NCI-H748 treated with DMSO at 0.1 percent for 48 hours (cell line): ENCODE measurements at regions not wholly inside any gene's neighbourhood (a gene's known extent, or its start where the extent isn't known, plus 50 kb on each side); places are given as distances from the start of the nearest gene placed in this dataset.

Experiments
- DNase-seq: peaks from one replicate; lab custom pipeline; 2025; lab: John Stamatoyannopoulos, UW

- DNase-seq = no peak
Measured at GRCh38 chr2:126495189-126495588, 160.8 kb upstream of the GYPC start.

GRCh38 chr2:126496493-126496892 is 159.5 kb upstream of the GYPC start:
- no peak for DNase-seq

DNA sequence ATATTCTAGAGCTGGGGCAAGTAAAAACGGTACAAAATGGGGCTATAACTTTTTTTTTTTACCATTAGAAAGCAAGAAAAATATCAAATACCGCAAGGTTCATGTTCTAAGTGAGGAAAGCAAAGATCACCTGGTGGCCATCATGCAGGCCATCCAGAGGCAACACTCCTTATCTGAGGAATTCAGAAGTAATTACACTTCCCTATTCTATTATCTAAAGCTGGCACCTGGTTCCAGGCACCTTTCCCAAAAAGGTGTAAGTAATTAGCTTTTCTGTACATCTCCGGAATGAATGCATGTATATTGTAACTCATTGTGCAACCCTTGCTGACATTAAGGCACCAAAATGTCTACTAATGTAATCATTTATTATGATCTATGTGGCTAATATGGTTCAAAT is 152.5 kb upstream of the GYPC start:
- no peak for DNase-seq

DNA sequence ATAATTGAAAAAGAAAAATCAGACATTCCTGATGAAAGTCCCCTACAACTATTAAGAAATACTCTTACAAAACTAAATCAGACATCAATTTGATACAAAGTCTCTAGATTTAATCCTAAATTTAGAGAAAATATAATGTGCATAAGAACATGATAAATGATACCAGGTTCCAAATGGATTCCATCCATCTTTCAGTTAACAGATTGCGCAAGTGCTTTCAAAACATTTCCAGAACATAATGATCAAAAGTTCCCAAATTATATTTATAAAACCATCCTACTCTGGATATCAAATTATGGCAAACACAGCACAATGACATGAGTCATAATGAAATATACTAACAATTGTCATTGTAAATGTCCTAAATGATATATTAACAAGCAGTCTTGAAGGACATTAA is 151.0 kb upstream of the GYPC start:
- DNase-seq = no peak

GRCh38 chr2:126506786-126507185 is 149.2 kb upstream of the GYPC start:
- no peak for DNase-seq

DNA sequence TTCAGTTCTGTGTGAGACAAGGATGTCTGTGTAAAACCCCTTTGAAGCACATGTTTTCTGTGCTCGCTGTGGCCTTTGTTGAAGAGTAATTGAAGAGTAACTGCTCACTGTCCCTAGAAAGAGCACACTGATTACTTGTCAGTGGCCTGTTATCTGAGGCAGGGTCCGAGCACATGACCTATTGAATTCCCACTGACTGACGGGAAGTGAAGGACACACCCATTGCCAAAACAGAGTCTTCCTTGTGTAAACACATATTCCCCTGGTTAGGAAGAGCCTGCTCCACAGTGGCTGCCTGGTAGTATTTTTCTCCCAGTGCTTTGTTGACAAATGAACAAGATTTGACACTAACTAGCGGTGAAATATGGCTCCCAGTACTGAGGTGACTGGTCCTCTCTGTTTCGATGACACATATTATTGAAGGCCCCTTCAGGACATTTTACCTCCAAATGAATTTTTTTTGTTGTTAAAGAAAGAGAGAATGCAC is 148.5 kb upstream of the GYPC start:
- peak; percentile 85 for DNase-seq

DNA sequence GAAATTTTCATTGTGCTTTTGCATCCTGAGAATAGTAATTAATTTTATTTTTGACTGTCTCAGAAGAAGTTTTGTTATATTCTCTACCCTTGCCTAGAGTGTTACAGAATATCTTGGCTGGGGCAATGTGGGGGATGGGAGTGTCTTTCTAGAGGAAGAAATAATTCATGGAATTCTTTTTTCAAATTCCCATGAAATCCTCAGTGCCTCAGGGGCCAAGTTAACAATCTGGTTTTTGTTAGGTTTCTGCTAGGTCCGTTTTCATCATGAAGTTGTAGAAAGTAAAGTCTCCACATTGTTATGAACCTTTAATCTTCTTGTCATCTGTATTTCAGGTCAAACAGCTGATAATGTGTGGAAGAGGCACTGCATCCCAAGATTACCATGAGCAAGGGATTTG is 145.6 kb upstream of the GYPC start:
- no peak for DNase-seq

DNA sequence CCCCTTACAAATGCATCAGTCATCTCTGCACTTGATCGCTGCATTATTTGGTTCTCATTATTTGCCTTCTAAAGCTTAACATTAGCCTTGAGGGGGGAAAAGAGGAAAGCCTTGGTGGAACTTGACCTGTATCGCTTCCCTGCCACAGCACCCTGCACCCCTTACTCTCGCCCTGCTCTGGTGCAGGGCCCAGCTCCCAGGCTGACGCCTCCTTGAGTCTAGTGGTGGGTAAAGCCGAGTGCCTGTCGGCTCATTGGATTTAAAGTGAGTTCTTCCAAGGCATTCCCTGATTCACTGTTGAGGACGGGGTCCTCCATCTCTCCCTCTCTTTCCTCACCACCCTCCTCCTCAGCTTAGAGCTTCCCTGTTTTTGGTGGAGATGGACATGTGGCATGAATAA is 145.0 kb upstream of the GYPC start:
- no peak for DNase-seq

- DNase-seq = no peak
Measured at GRCh38 chr2:126512026-126512425, 143.9 kb upstream of the GYPC start.

DNA sequence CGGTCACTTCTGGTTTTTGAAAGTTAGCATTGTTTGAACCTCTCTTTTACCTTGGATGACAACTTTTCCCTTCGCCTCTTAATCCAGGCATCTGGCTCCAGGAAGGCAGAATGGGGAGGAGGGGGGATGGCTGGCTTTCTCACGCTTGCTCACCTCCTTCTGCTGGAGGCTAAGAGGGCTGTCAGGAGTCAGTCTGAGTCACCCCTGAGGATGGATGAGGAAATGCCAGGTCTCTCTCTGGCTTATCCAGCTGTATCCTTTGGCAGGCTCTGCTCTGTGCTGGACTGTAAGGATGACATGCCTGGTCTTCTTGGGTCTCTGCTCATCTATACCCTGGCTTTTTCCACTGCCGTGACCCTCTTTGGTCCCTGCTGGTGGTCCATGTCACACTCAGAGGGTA is 142.9 kb upstream of the GYPC start:
- DNase-seq = no peak

DNA sequence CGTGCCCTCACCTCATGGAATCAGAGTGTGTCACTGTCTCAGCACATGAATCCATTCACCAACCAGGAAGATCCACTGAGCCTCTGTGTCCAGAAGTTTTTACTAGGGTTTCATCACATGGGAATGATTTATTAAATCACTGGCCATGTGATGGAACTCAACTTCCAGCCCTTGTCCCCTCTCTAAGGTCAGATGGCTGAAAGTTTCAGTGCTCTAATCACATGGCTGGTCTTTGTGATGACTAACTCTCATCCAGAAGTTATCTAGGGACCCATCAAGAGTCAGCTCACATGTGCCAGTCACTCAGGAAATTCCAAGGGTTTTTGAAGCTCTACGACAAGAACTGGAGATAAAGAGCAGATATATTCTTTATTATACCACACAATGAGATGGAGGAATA is 140.5 kb upstream of the GYPC start:
- no peak for DNase-seq

DNA sequence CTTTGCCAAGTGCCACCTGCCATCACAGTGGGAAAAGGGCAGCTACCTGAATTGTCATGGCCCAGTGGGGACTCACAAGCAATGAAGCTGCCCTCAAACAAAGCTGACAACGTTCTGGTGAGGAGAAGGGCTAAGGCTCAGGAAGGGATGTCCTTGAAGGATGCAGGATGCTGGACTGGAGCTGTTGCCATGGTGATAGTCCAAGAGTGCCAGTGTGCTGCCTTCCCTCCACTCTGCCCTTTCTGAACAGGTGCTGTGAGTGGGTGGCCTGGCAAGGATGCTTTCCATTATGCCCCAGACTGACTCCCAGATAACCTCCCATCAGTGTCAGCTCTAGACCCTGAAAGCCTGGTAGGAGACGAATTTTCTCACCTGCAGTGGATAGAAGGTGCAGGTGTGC is 137.8 kb upstream of the GYPC start:
- no peak for DNase-seq

- peak; percentile 5 for DNase-seq
Measured at GRCh38 chr2:126527836-126528490, 128.0 kb upstream of the GYPC start.

- no peak for DNase-seq
Measured at GRCh38 chr2:126531029-126531428, 124.9 kb upstream of the GYPC start.

- DNase-seq = no peak
Measured at GRCh38 chr2:126534478-126534877, 121.5 kb upstream of the GYPC start.

DNA sequence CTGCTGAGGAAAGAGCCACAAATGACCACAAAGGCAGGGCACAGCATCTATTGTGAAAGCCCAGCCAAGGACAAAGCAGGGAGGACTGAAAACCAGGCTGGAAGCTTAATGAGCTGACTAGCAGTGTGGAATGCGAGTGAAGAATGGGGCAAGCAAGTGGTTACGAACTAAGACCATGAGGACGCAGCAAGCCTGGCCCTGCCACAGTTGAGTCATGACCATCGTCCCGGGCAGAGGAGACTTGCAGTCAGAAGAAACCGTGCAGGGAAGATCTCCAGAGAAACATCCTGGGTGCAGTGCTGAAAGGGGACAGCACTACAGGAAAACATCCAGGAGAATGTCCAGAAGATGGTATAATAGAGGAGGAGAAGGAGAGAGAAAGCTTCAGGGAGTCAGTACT is 120.5 kb upstream of the GYPC start:
- DNase-seq = no peak

DNA sequence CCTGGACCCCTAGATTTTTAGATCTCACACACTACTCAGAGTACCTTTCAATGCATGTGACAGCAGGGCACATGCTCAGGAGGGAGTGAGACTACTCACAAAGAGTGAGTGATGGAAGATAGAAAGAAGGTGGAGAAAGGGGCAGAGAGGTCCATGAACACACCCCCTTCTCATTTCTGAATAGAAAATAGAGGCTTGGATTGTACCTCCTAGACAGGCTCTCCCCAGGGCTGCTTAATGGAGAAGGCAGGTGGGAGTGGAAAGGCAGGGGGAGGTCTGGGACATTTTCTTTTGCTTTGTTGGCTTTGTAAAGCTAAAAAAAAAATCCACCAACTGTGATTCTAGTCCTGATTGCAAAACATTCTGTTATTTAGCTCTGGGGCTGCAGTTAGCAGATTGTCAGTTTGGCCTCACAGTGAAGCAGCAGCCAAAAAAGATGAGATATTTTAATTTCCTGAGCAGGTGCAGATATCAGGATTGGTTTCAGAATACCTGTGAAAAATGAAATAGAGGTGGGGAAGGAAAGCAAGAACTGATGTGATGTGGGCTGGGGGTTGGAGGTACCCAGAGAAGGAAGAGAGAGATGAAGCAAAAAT is 119.3 kb upstream of the GYPC start:
- DNase-seq = no peak

DNA sequence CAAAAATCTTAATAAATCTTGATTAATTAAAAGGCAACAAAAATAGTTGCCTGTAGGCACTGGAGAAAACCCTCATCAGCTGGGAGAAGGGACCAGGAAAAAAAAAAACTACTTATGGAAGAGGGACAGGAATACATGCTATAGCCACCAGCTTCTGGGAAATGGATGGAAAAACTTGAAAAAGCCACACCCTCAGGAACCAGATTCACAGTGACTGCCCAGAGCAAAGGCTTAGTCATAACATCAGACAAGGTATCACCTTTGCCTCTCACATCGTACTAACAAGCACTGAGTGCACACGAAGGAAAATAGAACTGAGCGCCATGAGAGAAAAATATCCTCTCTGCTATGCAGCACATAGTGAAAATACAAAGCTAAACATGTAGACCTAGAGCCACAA is 116.9 kb upstream of the GYPC start:
- no peak for DNase-seq

DNA sequence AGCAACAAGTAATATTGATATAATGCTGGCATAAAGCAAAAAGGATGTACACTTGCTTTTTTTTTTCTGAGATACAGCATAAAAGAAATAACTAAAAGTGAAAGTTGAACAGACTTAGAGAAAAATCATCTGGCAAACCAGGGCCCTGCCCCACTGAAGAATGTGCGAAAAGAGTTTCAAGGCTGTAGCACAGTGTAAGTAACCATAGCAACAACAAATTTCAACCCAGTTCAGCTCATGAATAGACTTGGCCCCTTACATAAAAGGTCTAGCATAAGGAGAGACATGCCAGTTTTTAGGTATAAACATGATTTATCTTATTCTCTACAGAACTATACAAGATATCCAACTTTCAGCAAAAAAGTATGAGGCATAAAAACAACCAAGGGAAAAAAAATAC is 113.7 kb upstream of the GYPC start:
- no peak for DNase-seq

GRCh38 chr2:126543081-126543480 is 112.9 kb upstream of the GYPC start:
- peak; percentile 8 for DNase-seq

DNA sequence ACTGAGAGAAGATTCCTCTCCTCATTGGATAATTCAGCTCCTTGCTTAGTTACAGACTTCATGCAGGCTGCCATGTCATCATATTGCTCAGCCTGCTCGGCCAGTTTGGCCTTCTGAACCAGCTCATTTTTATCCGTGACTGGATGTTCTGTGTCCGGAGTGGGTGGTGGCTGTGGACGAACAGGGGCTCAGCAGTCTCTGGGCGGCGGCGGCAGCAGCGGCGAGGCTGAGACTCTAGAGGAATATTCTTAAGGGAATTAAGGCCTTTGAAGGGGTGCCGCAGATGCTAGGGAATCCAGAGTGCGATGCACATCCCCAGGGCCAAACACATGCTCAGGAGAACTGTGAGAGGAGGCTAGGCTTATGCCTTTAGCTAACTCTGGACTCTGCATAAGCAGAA is 97.9 kb upstream of the GYPC start:
- no peak for DNase-seq

GRCh38 chr2:126568734-126569133 is 87.2 kb upstream of the GYPC start:
- DNase-seq = no peak

DNA sequence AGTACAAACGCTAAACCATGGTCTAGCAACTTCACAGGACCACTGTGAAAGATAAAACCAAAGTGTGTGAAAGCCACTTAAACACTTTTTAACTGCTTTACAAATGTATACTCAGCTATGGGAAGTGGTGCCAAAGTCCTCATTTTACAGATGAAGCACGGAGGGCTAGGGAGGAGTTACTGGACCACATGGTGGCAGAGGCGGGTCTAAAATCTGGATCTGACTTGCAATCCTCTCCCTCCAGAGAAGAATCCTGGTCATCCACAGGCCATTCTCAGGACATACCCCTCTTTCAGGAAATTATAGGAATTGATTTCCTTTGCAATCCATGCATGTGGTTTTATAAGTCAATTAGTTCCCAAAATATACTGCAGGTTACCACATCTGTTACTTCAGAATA is 84.6 kb upstream of the GYPC start:
- no peak for DNase-seq

DNA sequence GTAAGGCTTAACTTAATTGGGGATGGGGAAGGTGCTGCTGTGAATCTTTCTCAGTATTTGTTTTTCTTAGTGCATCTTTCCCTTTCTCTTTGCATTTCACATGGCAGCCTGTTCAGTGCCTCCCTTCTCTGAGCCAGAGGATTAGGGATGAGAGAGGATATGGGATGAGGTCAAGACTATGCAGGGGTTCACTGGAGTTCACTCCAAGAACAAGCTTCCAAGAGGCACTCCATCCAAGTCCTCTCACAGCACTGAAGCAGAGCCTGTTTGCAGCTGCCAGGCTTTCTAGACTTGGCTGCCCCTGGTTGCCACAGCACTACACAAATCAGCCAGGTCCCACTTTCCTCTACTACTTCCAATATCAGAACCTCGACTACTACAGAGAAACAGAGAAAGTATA is 80.3 kb upstream of the GYPC start:
- DNase-seq = no peak
